C4-2B (cell line): ENCODE measurements at regions not wholly inside any gene's neighbourhood (a gene's known extent, or its start where the extent isn't known, plus 50 kb on each side); places are given as distances from the start of the nearest gene placed in this dataset.

Experiments used
- H3K27ac ChIP-seq: fragments of 450-650 bp; 2 replicates; pipeline ENCODE4 v1.5.1; 2017
- ZFX ChIP-seq: fragments of 450-650 bp; IDR thresholded peaks from 2 replicates; pipeline ENCODE4 v1.6.1; 2017
- TF ChIP-seq, protein P1 (sequence below): fragments of 450-650 bp; conservative IDR thresholded peaks from 2 replicates; pipeline ENCODE4 v1.5.1; 2017; ENCODE audit warnings: mild to moderate bottlenecking

DNA sequence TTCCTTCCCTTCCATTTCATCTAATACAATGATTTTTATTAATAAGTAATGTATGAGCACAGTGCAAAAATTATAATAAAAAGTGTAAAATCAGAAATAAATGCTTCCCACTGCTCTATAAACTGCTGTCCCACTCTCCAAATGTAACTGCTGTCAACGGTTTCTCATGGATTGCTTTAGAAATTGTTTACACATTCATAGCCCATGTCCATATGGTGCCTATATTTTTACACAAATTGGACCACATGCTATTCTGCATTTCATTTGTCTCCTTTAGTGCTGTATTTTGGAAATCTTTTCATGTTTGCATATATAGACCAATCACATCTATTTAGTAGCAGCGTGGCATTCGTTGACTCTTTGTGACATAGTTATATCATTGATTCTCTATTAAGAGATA is 164.7 kb upstream of the SLCO3A1 start:
- TF ChIP-seq, protein P1, sequence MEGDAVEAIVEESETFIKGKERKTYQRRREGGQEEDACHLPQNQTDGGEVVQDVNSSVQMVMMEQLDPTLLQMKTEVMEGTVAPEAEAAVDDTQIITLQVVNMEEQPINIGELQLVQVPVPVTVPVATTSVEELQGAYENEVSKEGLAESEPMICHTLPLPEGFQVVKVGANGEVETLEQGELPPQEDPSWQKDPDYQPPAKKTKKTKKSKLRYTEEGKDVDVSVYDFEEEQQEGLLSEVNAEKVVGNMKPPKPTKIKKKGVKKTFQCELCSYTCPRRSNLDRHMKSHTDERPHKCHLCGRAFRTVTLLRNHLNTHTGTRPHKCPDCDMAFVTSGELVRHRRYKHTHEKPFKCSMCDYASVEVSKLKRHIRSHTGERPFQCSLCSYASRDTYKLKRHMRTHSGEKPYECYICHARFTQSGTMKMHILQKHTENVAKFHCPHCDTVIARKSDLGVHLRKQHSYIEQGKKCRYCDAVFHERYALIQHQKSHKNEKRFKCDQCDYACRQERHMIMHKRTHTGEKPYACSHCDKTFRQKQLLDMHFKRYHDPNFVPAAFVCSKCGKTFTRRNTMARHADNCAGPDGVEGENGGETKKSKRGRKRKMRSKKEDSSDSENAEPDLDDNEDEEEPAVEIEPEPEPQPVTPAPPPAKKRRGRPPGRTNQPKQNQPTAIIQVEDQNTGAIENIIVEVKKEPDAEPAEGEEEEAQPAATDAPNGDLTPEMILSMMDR = no peak
- no peak for TF ChIP-seq ZFX
- no peak overlapping the region for H3K27ac ChIP-seq

DNA sequence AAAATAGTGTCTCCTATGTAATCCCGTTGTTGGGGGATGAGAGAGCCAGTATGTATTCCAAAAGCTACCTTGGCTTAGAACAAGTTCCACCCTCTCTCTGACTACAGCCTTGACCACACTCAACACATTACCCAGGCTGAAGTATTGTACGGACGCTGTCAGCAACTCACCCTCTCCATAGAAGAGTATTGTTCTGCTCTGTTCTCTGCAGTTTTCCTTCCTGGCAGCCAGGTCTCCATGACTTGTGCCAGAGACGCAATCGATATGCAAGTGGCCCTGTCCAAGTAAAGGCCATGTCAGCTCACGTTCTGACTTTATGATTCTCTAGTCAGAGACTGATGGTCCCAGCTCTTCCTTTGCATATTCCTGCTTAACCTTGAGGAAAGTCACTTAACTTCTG is 164.1 kb upstream of the SLCO3A1 start:
- TF ChIP-seq, protein P1 = no peak
- TF ChIP-seq ZFX = no peak
- H3K27ac ChIP-seq = no peak overlapping the region

DNA sequence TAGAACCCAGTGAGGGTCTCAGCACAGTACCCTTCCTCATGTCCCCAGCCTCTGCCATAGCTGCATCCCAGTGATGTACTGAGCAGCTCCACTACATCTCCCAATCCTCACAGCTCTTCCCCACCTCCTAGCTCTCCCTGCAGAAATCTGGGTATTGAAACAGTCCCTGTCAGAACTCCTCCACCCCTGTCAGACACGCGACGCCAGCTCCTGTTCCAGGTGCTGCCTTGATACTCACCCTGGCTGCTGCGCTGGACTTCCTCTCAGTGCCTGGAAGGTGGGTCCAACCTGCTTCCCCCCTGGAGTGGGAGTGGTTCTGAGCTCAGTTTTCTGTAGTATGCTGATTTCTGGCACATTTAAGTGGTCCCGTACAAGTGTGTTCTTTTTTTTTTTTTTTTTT is 160.9 kb upstream of the SLCO3A1 start:
- TF ChIP-seq ZFX = no peak
- TF ChIP-seq, protein P1 = no peak
- H3K27ac ChIP-seq = no peak overlapping the region

DNA sequence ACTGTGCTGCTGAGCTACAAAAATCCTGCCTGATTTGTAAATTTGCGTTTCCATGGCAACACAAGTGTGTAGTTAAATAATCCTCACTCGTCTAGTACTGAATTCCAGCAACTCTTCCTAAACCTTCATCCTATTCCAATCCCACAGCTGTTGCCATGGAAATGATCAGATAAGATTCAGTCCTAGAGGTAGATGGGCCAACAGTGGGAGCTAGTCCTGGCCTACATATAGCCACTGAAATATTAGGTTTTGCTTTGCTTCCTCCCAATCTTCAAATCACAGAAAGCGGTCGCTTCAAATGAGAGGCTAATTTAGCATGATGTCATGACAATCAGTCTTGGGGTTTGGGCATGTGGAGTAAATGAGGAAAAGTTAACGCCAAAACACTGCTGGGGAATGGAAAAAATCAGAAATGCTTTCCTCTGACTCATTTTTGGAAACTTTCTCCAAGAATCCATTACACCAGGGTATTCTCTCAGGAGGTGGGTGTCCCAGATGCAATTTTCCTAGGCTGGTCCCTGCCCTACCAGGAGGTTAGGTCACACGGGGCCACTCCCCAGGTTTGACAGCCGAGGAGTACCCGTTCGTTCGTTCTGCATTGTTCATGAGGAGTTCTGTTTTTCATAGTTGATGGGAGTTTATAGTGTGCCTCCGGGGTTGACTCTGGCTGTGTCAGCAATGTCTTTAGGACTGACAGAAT is 159.2 kb upstream of the SLCO3A1 start:
- no peak overlapping the region for H3K27ac ChIP-seq
- TF ChIP-seq, protein P1 = no peak

DNA sequence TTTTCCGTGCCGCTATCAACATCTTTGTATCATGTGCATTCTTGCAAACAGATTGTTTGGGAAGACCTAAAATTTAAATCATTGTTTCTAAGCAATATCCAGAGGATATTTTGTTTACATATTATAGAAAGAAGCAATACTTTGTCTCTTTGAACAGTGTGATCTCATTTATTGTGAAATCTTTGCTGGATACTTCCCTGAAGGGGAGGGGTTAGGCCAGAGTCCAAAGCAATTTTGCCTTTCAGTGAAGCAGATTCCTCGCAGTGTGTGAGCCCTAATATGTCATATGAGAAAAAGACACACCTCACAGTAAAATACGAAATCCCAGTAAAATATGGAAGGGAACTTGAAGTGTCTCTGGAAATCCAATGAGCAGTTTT is 158.7 kb upstream of the SLCO3A1 start:
- no peak for TF ChIP-seq ZFX
- TF ChIP-seq, protein P1 = no peak
- H3K27ac ChIP-seq = no peak overlapping the region

DNA sequence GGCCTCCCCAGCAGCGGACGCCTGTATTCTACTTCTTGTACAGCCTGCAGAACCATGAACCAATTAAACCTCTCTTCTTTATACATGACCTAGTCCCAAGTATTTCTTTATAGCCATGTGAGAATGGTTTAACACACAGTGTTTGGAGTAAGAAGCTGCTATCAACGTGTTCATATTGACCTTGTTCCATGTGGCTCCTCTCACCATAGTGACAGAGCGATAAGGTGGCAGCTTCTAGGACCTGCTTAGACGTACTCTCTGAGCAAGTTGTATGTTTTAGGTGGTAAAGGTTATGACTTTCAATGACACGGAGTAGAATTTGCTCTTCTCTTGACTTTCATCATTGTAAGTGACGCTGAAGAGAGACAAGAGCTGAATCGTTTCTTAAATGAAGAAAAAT is 157.7 kb upstream of the SLCO3A1 start:
- no peak overlapping the region for H3K27ac ChIP-seq
- TF ChIP-seq ZFX = no peak
- TF ChIP-seq, protein P1 = no peak

DNA sequence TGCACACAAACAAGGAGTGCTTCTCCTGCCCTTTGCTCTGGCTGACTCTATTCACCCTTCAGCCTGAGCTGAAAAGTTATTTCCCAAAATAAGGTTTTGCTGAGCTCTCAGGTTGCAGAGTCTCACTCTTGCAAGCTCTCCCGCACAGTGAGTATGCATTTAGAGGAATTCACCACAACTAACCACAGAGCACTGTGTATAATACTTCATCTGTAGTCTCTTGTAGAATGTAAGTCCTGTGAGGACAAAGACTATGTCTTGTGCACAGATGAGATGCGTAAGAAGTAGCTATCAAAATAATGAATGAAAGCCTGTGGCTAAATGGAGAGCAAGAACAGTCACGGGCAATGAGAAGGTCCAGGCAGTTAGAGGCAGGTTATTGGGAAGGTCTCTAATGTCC is 156.5 kb upstream of the SLCO3A1 start:
- H3K27ac ChIP-seq = no peak overlapping the region
- TF ChIP-seq, protein P1 = no peak
- TF ChIP-seq ZFX = no peak
